ENCODE measurements at regions not wholly inside any gene's neighbourhood (a gene's known extent, or its start where the extent isn't known, plus 50 kb on each side); places are given as distances from the start of the nearest gene placed in this dataset.
A peak's percentile ranks its signal among the peaks of the same experiment; 100 is the strongest.

DNA sequence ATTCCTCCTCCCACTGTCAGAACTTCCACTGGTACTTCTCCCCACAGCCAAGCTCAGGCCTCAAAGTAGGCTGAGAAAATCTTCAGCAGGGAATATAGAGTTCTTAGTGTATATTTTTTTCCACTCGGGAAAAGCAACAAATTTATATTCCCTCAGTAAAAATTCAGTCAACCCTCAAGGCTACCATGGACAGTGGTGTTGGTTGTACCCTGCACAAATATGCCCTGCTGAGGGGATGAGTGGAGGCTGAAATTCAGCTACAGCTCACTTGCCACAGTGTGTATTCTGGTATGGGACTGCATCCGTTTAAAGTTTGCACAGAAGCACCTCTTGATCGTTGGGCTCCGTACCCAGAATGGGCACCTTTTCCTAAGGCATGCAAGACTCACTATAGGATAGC, 90.8 kb upstream of the LGALSL start:
- Histone ChIP-seq H3K9me3 (no peaks in the 10 kb centered on the region), H3K4me1 (peaks cover 34% of the 10 kb centered on the region), H3K27ac (no peak overlapping the region), H3K27me3 (no peaks in the 10 kb centered on the region), H3K36me3 (no peaks in the 10 kb centered on the region), H3K4me3 (no peak overlapping the region)
- intact Hi-C loops (cut with DNase I) = no loop called here
- TF ChIP-seq POLR2AphosphoS5 (IDR thresholded peaks at IDR 0.05; ENCODE audit: insufficient read depth in 1 of 2, low read depth in 1 of 2) (no peak), CTCF (IDR thresholded peaks at IDR 0.05) (no peak), POLR2A (IDR thresholded peaks at IDR 0.05) (no peak)
- peak in 1 of 2 donors; percentile 55 for DNase-seq (ENCODE audit: extremely low spot score in 2 of 2)

- TF ChIP-seq POLR2A (IDR thresholded peaks at IDR 0.05) (no peak), CTCF (IDR thresholded peaks at IDR 0.05) (no peak), POLR2AphosphoS5 (IDR thresholded peaks at IDR 0.05; ENCODE audit: insufficient read depth in 1 of 2, low read depth in 1 of 2) (no peak)
- H3K27ac ChIP-seq = no peak overlapping the region
- no peak for DNase-seq (ENCODE audit: extremely low spot score in 2 of 2)
- peaks cover 34% of the 10 kb centered on the region for H3K4me1 ChIP-seq
- intact Hi-C loops (cut with DNase I) = no loop called here
- H3K36me3 ChIP-seq = no peaks in the 10 kb centered on the region
- no peak overlapping the region for H3K4me3 ChIP-seq
- H3K9me3 ChIP-seq = no peaks in the 10 kb centered on the region
- no peaks in the 10 kb centered on the region for H3K27me3 ChIP-seq
Measured at GRCh38 chr2:64363848-64364247, 90.1 kb upstream of the LGALSL start.

- H3K27ac ChIP-seq = no peak overlapping the region
- DNase-seq (ENCODE audit: extremely low spot score in 2 of 2) = peak; percentile 37 to 62
- TF ChIP-seq POLR2A (IDR thresholded peaks at IDR 0.05) (no peak), POLR2AphosphoS5 (IDR thresholded peaks at IDR 0.05; ENCODE audit: insufficient read depth in 1 of 2, low read depth in 1 of 2) (no peak), CTCF (IDR thresholded peaks at IDR 0.05) (no peak)
- no peaks in the 10 kb centered on the region for H3K9me3 ChIP-seq
- no peaks in the 10 kb centered on the region for H3K27me3 ChIP-seq
- no peaks in the 10 kb centered on the region for H3K36me3 ChIP-seq
- no peaks in the 10 kb centered on the region for H3K4me1 ChIP-seq
- intact Hi-C loops (cut with DNase I) = no loop called here
- H3K4me3 ChIP-seq = no peak overlapping the region
Measured at GRCh38 chr2:64367444-64368232, 86.3 kb upstream of the LGALSL start.

DNA sequence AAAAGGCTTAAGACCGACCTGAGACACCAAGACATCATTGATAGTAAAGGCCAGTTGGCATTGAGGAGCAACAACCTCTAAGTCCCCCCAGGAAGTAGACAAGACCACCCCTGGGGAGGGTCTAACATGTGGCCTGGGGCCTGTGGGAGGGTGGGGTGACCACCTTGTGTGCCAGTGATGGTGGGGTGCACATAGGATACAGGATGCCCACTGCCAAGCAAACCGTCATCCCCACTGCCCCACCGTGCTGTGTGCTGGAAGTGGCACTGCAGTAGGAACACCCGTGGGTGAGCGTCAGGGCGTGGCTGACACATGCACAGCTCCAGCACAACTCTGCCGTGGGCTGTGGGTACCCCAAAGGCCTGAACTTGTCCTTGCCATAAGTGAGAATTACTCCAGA, 84.3 kb upstream of the LGALSL start:
- Histone ChIP-seq H3K27ac (no peak overlapping the region), H3K4me1 (no peaks in the 10 kb centered on the region), H3K27me3 (no peaks in the 10 kb centered on the region), H3K36me3 (no peaks in the 10 kb centered on the region), H3K9me3 (no peaks in the 10 kb centered on the region), H3K4me3 (no peak overlapping the region)
- peak; percentile 54 to 58 for DNase-seq (ENCODE audit: extremely low spot score in 2 of 2)
- intact Hi-C loops (cut with DNase I) = no loop called here
- TF ChIP-seq POLR2A (IDR thresholded peaks at IDR 0.05) (no peak), POLR2AphosphoS5 (IDR thresholded peaks at IDR 0.05; ENCODE audit: insufficient read depth in 1 of 2, low read depth in 1 of 2) (no peak), CTCF (IDR thresholded peaks at IDR 0.05) (no peak)

DNA sequence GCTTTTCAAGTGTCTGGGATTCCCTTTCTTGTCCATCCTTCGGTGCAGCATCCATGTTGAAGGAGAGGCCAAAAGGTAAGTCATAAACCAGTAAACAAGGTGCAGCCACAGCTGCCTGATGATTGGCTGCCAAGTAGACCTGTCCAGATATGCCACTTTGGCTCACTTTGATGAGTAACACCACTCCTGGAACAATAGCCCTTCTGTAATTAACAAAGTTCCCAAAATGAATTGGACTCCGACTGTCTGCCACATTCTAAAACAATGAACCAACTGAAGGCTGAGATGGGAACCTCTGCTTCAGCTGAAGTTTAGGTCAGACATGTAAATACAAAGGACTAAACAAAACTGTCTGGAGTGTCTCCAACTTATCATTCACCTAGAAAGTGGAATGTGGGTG, 82.2 kb upstream of the LGALSL start:
- Histone ChIP-seq H3K27ac (no peak overlapping the region), H3K27me3 (no peaks in the 10 kb centered on the region), H3K9me3 (no peaks in the 10 kb centered on the region), H3K4me1 (no peaks in the 10 kb centered on the region), H3K4me3 (no peak overlapping the region), H3K36me3 (no peaks in the 10 kb centered on the region)
- DNase-seq (ENCODE audit: extremely low spot score in 2 of 2) = peak in 1 of 2 donors; percentile 55
- intact Hi-C loops (cut with DNase I) = no loop called here
- no peak for TF ChIP-seq POLR2A (IDR thresholded peaks at IDR 0.05)
- TF ChIP-seq POLR2AphosphoS5 (IDR thresholded peaks at IDR 0.05; ENCODE audit: insufficient read depth in 1 of 2, low read depth in 1 of 2) = peak in 1 of 2 donors; percentile 52
- no peak for TF ChIP-seq CTCF (IDR thresholded peaks at IDR 0.05)
